ENCODE measurements at regions not wholly inside any gene's neighbourhood (a gene's known extent, or its start where the extent isn't known, plus 50 kb on each side); places are given as distances from the start of the nearest gene placed in this dataset.

DNA sequence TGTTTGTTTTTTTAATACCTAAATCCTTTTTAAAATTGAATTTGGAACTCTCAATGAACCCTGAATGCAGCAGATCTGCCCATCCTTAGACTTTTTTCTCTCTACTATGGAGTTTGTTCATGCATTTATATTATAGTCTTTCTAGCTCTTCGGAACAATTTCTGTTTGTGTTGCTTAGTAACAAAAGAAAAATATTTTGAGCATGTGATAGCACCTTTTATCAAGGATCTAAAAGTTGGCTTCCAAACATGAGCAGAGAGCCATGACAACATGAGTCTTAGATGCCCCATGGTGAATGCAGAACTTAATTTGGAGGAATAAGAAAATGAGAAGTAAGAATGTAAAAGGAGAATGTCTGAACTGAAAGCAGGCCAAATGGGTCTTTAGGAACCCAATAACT lies 133.7 kb downstream of the EDN1 start:
- no peak for DNase-seq (ENCODE audit: low read depth)

DNA sequence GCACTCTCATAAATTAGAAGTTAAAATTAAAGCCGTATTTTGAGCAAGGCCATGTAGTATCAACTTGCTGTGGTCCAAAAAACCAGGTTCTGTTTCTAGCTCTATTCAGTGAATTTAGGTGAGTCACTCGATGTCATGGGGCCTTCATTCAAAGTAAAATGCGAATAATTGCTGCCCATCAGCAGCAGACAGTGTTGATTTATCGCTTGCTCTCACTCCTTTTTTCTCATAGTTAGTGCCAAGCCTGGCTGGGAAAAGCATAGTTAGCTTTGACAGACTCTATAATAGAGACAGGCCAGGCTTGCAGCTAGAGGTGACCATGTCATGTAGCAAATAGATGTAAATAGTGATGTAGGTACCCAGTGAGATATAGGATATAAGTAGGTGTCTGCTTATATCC lies 136.0 kb downstream of the EDN1 start:
- DNase-seq (ENCODE audit: low read depth): no peak

DNA sequence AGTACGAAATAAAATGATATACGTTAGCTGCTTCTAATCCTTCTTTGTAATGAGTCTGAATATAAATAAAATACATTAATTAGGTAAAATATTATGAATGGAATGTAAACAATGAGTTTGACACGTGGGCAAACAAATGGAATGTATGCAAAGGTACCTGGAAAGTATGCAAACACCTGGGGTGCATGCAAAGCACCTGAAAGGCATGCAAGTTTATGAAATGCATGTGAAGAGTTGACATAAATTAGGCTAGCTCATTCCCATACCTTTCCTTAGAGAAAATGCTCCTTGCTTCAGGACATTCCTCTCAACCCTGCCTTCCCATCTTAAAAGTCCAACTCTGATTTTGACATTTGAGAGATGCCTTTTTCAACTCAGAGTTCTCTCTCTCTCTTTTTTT lies 140.9 kb downstream of the EDN1 start:
- DNase-seq (ENCODE audit: low read depth): no peak

DNA sequence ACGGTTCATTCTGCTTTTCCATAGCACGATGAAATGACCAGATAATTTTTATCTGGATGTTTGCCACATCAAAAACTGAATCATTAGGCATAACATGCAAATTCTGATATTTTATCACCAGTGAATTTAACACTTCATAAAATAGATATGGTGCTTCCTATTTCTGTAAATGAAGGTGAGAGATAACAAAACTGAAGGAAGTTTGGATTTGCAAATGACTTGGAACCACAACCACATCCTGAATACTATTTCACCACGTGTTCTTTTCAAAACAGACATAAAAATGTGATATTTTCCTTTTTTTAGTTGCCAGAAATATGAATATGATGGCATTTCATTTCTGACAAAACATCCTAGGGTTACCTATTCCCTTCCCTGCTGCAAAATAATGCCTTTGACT lies 146.1 kb downstream of the EDN1 start:
- no peak for DNase-seq (ENCODE audit: low read depth)

DNA sequence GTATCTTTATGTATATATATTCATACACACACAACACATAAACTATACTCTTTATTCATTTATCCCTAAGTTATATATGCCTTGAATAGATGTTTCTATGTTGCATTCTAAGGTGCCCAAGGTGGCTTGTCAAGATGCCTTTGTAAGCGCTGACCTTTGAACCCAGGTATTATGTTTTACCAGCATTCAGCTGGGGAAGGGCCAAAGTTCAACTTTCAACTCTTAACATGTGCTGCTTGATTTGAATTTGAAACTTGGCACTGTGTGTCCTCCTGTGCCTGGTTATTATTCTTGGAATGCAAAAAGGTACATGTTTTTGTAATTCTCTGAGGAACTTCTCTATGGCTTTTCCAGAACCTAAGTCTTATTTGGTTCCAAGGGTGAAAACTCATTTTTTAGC lies 146.5 kb downstream of the EDN1 start:
- no peak for DNase-seq (ENCODE audit: low read depth)

DNA sequence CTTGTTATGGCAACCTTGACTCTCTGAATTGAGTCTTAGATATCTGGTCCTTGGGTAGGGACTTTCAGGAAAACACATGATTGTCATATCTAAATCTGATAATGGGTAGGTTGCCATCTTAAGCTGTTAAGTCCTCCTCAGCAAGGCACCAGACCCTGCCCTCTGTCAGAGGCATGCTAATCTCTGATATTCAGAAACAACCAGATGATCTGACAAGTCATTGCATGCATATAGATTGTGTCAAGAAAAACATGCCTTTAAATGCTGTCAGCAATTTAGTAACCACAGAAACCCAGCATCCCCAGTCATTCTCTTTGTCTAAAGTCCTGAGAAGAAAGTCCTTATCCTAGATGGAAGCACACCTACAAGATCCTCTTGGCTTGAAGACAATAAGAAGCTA lies 149.1 kb downstream of the EDN1 start:
- DNase-seq (ENCODE audit: low read depth): no peak

DNA sequence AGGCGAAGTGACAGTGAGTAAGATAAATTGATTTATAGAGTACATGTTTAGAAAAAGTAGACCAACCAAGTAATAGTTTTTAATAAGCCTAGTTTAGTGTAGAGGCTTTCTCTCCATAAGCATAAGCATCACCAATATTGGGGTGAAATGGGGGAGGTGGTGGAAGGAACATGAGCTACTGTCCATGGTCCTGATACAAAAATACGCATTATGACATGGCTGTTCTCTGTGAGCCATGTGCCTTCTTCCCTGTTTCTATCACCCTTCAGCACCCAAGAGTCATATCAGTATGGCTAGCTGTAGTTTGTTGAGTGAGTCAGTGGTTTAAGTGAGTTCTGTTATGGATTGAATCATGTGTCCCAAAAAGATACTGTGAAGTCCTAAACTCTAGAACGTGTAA lies 150.8 kb downstream of the EDN1 start:
- DNase-seq (ENCODE audit: low read depth): no peak

DNA sequence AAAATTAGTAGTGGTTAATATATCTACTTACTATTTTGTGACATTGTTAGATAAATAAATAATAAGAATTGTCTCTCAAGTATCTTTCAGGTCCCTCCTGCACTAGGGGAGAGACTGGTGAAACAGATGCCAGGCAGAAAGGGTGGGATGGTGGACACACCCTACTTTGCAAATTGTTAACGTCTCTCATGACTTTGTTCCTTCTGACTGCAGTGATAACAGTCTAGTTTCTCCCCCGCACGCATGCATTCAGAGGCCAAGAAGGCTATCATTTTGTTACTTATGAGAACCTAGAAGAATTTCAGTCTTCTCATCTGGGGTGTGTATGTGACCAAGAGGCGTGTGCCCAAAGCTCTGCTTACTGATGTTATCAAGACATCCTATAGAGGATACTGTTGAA lies 152.3 kb downstream of the EDN1 start:
- DNase-seq (ENCODE audit: low read depth): no peak

DNA sequence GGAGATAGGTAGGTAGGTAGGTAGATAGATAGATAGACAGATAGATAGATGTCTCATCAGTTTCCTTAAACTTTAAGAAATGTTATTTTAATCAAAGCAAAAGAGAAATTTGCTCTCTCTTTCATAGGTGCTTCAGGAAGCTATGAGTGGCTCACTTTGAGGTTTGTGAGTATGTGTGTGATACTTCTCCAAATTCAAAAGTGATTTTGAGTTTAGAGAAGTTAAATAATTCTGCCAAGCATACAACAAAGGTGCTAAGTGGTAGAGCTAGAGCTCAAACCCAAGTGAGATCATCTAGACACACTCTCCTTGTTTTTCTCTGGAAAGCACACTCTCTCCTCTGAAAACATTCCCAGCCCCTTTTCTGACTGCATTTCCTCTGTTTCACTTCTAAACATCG lies 156.2 kb downstream of the EDN1 start:
- DNase-seq (ENCODE audit: low read depth): no peak

DNA sequence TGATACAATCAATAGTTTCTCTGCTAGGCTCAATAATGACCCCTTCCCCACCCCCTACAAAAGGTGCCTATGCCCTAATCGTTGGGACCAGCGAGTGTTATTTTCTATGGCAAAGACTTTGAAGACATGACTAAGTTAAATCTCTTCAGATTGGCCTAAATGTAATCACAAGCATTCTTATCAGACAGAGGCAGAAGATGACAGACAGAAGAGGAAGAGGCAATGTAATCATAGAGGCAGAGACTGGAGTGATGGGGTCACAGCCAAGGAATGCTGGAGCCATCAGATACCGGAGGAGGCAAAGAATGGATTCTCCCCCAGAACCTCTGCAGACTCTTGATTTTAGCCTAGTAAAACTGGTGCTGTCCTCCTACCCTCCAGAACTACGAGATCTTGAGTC lies 159.3 kb downstream of the EDN1 start:
- DNase-seq (ENCODE audit: low read depth): no peak

DNA sequence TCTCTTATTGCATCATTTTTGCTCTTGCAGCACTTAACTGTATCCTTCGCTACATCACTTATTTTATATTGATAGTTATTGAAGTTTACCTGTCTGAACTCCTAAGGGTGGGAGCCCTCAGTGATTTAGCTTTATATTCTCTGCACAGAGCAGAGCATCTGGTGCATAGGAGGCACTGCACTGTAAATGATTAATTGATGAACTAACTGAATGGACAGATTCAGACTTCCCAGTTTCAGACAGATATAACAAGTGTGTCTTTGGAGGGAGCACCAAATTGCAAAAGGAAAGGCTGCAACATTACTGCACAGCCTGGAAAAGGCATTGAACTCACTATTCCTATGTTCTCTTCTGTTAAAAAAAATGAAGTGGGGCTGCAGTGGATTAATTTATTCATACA lies 160.3 kb downstream of the EDN1 start:
- DNase-seq (ENCODE audit: low read depth): no peak

DNA sequence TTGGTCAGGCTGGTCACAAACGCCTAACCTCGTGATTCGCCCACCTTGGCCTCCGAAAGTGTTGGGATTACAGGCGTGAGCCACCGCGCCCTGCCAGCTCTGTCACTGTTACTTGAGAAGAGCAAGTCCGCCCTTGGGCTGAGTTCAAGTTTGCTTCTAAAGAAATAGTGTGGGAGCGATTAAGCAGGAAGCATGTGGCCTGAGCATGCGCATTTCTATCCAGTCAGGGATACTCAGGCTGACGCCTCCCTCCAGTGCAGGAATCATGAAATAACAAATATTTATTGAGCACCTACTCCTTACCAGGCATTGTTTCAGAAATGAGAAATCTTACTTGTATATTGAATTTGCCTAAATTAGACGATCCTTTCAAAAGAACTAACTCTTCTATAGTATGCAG lies 166.2 kb downstream of the EDN1 start:
- DNase-seq (ENCODE audit: low read depth): no peak

DNA sequence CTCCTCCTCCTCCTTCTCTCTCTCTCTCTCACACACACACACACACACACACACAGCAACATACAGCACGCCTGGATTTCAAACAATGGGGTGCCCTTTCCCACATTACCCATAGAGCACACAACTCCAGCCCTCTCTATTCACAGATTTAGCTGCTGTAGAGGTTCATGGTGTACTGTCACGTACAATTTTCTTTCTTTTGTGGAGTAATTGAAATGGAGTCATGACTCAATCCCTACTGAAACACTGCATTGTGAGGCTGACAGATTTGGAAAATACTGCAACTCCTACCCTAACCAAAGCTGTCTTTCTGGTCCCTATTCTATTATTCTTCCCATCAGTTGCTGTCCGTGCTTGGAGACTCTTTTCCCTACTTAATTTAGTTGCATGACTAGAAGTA lies 166.9 kb downstream of the EDN1 start:
- DNase-seq (ENCODE audit: low read depth): no peak

DNA sequence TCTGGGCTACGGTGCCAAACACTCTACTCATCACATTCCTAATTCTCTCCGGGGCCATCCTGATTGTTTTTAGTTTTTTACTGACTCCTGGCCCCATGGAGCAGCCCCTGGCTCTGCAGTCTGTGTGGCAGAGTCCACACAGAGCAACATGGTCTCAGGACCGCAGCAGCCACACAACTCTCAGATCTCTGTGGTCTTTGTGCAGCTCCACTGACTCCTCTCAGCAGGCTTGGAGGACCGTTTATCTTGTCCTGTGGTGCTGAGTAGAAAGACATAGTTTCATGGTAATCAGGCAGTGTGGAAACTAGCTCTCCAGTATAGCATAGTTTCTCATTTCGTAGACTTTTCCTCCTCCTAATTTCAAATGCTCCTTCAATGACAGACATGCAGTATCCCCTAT lies 168.4 kb downstream of the EDN1 start:
- DNase-seq (ENCODE audit: low read depth): no peak

DNA sequence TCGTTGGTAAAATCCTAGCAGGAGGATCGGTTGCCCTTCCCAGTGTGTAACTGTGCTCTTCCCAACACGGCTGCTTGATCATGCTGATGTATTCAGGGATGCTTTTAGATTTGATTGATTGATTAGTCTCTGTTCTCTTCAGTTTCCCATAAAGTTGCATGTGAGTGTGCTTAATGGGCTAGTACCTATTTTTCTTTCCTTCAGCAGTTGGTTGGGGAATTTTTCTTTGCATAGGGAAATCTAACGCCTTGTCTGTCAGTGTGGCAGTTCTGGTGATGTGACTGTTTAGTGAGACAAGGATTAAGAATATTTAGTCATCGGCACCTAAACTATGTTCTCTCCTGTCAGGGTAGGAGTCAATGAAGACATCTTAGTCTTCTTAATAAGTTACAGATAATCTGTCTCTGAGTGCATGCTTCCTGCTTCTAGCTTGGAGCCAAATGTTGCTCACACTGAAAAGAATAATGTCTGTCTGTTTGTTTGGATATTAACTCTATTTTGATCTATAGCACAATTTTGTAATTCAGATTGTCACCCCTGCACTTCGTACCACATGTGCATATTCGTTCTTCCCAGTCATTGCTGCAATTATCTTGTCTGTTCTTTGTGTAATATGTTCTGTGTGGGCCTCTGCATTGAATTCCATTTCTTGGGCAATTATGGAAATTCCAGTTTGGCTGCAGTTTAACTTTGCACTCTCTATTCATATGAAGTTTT lies 169.9 kb downstream of the EDN1 start:
- peak; percentile 80 for DNase-seq (ENCODE audit: low read depth)

DNA sequence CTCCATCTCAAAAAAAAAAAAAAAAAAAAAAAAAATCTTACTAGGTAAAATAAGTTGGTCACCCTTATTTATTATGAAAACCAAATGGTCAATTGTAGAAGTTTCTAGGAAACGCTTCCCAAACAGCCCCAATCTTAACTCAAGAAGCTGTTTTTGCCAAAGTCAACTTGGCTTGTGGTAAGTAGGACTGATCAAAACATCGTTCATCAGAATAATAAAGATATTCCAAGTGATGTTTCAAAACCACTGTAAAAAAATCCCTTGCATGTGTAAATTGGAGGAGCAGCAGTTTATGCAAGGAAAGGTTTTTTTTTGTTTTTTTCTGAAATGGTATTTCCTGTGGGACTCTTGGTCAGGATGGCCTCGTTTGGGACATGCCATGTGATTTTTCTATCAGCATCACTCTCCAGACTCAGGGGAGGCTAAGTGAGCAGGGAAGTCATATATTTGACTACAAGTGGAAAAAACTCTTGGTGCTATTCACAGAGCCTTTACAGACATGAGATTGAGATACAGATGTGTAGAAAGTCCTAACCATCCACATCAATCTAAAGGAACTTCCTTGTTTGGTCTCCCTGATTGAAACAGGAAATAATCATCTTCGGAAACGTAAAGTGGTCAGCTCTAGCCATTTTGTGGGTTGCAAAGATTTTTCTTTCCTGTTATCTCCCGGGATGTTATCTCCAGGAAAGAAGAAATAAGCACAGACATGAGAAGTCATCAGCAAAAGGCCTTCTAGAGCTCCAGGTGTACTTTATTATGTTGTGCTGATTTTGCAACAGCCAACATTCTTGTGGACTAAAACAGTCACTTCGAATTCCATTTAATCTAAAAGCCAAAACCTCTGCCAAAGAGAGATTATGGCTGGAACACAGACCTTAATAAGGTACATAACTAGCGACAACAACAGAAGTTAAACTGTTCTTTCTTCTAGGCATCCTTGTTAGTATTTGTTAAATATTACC lies 177.8 kb downstream of the EDN1 start:
- peak; percentile 89 for DNase-seq (ENCODE audit: low read depth)

DNA sequence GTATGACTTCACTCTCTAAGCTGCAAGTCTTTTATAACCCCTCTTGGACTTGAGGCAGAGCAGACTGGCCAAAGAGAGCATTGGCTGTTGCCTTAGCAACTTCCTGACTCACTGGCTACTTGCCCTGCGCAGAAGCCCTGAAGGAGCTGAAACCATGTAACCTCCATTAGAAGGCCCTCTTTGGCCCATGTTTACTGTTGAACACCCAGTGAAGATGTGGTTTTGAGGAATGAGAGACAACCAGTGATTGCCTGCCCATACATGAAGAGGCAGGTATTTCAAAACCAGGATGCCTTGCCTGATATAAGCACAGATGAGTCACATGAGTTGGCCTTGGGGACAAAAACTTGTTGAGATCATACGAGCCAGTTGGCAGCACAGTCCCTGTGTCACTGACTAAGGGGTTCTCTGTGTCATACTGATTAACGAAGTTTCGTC lies 182.5 kb downstream of the EDN1 start:
- peak; percentile 68 for DNase-seq (ENCODE audit: low read depth)

DNA sequence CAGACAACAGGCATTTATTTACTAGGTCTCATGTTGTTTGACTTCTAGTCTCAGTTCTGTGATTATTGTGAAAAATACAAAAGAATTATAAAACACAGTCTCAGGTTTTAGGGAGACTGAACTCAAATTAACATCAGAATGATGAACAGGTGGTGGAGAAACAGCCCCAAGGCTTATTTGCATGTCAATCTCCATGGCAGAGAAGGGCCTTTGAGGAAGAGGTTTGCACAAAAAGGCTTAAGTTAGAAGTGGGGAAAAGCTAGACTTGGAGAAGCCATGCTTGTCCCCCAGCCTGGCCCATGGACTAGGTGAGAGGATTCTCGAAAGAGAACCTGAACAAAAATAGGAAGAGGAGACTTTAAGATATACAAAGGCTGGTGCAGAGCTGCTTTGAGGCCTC lies 183.3 kb downstream of the EDN1 start:
- DNase-seq (ENCODE audit: low read depth): no peak

DNA sequence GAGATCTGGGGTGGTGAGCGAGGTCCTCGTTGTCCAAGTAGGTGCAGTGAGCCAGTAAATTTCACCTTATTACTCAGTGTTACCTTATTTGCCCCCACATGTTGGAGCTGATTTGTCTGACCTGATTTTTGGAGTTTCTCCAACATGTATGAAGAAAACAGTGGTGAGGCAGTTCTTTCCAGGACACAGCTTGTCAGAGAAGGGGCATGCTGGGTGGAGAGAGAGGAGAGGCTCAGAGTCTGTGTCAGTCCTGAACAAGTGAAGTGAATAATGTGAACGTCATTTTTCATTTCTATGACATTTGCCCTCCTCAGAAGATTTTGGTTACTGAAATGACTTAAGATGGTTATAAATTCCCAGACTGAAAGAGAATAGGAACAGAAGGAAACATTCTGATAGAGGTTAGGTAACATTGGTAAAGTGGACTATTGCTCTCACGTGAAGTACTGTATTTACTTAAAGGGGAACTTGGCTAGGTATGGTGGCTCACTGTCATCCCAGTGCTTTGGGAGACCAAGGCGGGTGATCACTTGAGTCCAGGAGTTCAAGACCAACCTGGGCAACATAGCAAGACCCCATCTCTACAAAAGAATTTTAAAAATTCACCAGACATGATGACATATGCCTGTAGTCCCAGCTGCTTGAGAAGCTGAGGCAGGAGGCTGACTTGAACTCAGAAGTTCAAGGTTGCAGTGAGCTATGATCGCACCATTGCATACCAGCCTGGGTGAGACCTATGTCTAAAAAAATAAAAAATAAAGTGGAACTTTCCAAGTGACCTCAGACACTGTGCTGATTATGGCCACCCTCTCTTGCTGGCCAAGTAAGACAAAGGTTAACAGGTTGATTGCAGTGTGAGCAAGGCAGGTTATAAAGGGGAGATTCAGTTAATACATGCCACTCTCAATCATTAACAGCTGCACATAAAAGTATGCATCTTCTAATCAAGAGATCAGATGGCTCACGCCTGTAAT lies 184.3 kb downstream of the EDN1 start:
- DNase-seq (ENCODE audit: low read depth): no peak

DNA sequence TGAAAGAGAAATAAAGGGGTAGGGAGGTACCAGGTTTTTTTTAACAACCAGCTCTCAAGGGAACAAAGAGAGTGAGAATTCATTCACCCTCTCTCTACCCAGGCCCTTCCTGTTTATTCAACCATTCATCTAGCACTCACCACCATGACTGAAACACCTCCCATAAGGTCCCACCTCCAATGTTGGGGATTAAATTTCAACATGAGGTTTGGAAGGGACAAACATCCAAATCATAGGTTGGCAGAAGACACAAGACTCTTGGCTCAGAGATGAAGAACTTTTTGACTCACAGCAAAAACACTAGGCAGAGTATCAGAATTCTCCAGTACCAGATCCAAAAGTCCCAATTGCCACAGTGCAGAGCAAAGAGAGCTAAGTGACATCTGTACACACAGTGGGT lies 186.3 kb downstream of the EDN1 start:
- DNase-seq (ENCODE audit: low read depth): no peak

DNA sequence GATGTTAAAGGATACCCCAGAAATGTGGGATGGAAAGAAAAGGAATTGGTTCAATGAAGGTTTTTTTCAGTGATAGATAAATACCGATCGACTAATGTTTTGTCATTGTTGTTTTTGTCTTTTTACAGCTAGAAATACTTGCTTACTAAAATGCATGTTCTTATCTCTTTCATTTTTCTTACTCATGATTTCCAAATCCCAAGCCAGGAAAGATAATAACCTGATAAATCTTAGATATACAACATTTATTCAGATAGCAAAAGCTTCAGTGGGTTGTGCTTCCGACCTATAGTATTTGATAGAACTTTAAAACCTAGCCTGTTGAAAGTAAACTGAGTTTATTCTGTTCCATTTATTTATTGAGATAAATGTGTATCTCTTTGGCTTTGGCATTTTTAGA lies 187.5 kb downstream of the EDN1 start:
- no peak for DNase-seq (ENCODE audit: low read depth)

DNA sequence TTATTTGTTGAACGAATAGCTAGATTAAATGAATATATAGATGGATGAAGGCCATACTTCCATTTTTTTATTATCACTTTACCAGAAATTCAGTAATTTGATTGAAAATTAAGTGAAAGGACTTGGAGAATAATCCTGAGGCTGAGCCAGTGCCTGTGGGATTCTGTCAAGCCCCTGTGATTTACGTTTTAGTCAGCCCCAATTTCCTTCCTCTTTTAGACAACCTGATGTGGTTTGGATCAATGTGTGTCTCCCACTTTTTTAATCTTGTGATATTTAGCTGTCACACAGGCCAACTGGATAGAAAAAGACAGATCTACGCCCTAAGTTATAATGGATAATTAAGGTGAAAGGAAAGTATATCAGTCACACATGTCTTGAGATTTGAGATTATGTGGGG lies 188.8 kb downstream of the EDN1 start:
- no peak for DNase-seq (ENCODE audit: low read depth)
